GM21447 (cell line): ENCODE measurements at regions not wholly inside any gene's neighbourhood (a gene's known extent, or its start where the extent isn't known, plus 50 kb on each side); places are given as distances from the start of the nearest gene placed in this dataset.

Experiments
- ATAC-seq: cut with Tn5 transposase; IDR thresholded peaks from one replicate; pipeline ENCODE4 v1.9.1; 2021; ENCODE audit not compliant: unreplicated experiment

DNA sequence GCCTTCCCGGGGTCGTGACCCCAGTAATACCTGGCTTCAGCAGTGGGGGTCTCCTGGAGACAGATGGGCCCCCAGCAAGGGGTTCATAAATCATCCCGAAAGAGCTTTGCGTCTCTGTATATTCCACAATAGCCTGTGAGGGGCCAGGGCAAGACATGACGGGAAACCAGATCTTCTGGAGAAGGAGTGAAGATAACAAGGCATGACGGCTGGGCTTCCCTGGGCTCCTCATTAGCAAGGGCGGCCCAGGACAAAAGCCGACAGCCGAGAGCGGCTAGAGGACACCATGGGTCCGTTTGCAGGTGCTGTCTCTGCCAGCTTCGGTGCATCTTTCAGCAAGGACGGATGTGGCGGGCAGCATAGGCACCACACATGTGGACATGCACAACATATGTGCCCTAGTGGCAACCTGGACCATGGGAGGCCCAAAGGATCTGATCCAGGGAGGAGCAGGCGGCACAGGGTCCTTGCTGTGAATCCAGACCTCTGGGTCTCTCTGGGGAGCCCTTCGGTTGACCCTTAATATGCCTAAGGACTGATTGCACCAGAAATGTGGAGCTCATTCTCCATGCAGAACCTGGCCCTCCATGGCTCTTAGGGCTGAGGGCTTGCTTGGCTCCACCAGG is 136.9 kb upstream of the FOXF1 start:
- no peak for ATAC-seq

GRCh38 chr16:86374603-86375130 is 135.7 kb upstream of the FOXF1 start:
- ATAC-seq = no peak

GRCh38 chr16:86375364-86375763 is 135.0 kb upstream of the FOXF1 start:
- ATAC-seq = no peak

- no peak for ATAC-seq
Measured at GRCh38 chr16:86375851-86376250, 134.5 kb upstream of the FOXF1 start.

DNA sequence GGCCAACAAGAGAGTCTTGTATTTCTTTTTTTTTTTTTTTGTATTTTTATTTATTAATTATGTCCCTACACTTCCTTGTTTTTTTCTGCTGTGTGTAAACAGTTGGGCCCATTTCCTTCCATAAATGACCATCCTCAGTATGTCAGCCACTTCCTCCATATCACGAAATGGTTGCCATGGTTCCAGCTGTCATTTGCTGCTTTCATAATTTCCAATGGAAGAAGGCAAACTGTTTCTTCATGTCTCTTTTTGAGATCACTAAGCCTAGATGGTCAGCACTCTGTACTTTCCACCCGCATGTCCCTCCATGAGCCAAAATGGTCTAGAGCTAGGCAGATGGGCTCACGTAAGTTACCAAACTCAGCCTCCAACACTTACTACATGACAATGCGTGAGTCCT is 133.5 kb upstream of the FOXF1 start:
- ATAC-seq = no peak

DNA sequence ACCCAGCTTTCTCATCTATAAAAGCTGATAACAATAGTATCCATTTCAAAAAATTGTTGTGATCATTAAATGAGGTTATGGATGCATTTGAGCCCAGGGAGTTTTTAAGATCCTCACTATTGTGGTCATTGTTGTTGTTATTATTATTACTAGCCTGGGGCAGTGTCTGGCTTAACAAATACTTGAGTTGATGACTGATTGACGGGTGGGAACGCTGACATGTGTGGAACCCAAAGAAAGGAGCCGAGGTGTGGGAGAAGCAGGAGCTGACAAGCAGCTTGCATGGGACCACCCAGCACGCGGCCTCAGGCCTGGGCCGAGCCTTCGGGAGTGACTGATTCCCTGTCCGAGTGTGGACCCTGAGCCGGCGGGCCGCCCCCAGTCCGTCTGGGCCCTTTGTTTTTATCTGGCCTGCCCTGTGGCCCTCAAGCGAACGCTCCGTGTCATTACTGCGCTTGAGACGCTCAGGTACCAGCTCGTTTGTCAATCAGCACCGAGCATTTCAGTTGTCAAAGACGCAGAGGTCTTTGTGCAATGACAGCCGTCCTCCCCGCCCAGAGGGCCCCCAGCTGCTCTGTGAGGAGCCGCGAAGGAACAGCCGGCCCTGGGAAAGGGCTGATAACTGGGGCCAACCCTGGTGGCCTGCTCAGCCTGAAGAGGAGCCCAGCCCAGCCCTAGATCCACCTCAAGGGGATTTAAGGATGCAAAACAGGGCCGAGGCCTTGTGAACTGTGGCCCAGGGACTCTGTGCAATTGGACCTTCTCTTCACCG is 132.9 kb upstream of the FOXF1 start:
- no peak for ATAC-seq

DNA sequence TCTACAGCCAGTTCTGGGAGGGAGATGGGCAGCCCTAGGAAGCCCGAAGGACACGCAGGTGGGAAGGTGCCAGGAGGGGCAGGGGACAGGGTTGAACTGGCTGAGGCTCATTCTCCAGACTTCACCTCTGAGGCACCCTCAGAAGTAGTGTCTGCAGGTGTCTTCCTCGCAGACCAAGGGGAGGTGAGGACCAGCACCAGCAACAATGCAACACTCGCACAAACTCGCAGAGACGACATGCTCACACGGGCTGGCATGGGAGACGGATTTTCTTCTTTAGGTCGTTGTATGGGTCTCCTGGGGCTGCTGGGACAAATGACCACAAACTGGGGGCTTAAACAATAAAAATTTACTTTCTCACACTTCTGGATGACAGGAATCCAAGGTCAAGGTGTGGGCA is 132.2 kb upstream of the FOXF1 start:
- ATAC-seq = no peak

DNA sequence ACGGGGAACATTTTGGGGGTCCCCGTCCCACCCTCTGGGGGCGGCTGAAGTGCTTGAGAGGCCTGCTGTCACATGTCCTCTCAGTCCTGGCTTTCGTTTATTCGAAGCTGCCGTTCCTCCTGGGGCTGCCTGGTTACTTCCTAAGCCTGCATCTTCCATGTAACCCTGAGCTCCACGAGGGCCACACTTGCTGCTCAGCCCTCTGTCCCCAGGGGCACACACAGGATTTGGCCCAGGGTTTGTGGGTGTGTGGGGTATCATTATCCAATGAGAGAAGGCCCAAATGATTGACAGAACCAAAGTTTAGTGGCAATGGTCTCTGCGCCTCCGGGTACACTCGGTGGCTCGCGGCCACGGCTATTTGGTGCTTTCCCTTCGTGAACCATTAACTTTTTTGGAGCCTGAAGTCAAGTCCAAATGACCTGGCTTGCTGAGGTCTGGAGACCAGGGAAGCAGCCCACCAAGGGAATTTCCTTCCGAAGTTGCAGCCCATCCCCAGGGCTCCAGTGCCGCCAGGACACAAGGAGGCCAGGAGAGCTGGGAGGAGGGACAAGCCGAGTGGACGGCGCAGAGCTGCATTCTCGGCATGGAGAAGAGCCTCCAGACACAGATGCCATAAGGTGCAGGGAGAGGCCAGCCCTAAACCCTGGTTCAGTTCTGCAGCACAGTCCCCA is 131.4 kb upstream of the FOXF1 start:
- ATAC-seq = no peak

- no peak for ATAC-seq
Measured at GRCh38 chr16:86379505-86379846, 130.9 kb upstream of the FOXF1 start.

GRCh38 chr16:86380030-86380429 is 130.3 kb upstream of the FOXF1 start:
- no peak for ATAC-seq

DNA sequence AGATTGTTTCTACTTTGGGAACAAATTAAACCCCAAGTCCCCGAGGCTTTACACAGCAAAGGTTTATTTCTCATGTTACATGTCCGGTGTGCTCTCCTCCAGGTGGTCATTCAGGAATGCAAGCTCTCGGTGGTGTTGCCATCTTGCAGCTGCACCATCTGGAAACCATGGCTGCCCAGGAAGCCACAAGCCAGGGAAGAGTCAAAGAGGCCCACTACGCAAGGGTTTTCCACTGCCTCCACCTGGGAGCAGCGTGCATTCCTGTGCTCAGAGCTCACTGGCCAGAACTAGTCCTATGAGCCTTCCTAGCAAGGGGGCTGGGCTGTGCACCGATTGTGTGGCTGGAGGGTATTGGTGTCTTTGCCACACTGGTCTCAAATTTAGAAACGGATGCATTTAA is 128.8 kb upstream of the FOXF1 start:
- no peak for ATAC-seq

GRCh38 chr16:86382067-86382773 is 128.1 kb upstream of the FOXF1 start:
- ATAC-seq = no peak

DNA sequence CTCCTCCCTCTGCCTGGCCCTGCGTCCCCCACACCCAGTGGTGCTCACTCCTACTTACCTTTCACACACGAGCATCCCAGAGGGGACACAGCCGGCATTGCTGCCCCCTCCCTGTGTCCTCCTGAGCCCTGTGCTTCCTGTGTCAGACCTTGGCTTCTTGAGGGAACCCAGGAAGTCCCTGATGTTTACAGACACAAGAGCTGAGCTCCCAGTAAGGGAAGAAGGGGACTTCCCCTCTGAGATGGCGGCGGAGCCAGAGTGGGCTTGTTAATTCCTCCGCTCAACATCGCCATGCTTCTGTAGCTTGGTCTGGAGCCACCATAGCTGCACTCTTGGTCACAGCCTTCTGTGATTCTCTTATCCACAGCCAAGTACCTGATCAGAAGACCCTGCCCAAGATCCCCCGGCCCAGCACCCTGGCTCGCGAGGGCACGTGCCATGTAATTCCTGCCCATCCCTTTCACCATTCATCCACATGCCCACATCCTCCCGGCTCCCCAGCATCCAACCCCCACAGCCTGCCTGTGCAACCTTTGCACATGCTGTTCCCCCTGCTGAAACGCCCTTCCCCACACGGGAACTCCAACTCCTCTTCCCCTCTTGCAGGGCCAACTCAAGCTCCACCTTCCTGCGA is 127.4 kb upstream of the FOXF1 start:
- ATAC-seq = no peak

- ATAC-seq = no peak
Measured at GRCh38 chr16:86383488-86384262, 126.7 kb upstream of the FOXF1 start.

DNA sequence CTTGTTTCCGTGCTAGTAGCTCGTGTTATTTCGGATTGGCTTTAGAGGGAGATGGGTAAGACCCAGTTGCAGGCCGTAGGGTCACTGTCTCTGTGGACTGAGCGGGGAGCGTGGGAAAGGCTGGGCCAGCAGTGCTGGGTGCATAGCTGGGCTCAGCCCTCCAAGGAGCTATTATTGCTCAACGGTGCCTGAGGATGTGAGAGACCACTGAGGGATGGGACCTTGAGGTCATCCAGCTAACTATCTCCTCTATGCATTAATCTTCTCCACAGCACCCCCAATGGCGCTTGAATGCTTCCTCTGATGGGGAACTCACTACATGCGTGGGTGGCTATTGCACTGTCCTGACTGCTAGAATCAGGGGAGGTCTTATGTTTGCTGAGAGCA is 126.1 kb upstream of the FOXF1 start:
- ATAC-seq = no peak

DNA sequence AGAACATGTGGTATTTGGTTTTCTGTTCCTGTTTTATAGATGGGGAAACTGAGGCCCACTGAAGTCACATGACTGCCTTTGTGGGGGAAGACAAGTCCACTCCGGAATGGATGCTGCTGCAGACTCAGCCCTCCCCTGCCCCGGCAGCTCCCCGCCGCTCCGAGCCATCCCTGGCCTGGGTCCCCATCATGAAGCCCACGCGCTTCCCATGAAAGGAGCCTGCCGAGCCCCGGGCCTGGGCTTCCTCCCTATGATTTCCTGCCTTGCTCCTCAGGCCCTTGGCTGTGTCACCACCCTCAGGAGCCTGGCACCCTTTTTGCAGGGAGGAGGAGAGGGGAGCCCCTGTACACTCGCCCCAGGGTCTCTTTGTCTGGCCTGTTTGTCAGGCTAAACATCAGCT is 125.3 kb upstream of the FOXF1 start:
- no peak for ATAC-seq

- no peak for ATAC-seq
Measured at GRCh38 chr16:86387468-86388440, 122.6 kb upstream of the FOXF1 start.

DNA sequence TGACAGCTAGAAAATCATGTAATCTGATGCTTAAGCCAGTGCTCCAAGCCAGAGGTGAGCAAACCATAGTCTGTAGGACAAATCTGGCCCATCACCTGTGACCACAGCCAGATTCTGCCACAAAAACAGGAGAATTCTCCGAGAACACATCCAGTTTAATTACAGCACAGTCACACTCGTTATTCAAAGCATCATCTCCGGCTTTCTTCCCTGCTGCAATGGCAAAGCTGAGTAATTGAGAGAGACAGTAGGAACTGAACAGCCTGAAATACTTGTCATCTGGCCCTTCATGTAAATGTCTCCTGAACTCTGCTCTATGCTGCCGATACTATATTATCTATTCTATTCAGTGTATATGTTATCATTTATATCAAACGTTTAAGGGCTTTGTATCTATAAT is 121.4 kb upstream of the FOXF1 start:
- no peak for ATAC-seq
